GM19395 (cell line): ENCODE measurements at regions not wholly inside any gene's neighbourhood (a gene's known extent, or its start where the extent isn't known, plus 50 kb on each side); places are given as distances from the start of the nearest gene placed in this dataset.
"Not testable (repeated sequence)": the region's sequence is repeated elsewhere in the genome, so short reads cannot be mapped to it uniquely, and the experiment has no call there.

Experiments used
- ATAC-seq: cut with Tn5 transposase; IDR thresholded peaks from one replicate; pipeline ENCODE4 v1.9.1; 2021; ENCODE audit warnings: mild to moderate bottlenecking, moderate library complexity; ENCODE audit not compliant: unreplicated experiment

GRCh38 chr2:236979664-236980063 lies 106.0 kb upstream of the COPS8 start:
- no peak for ATAC-seq

- ATAC-seq: no peak
Observed at GRCh38 chr2:236980961-236981360, 104.7 kb upstream of the COPS8 start.

DNA sequence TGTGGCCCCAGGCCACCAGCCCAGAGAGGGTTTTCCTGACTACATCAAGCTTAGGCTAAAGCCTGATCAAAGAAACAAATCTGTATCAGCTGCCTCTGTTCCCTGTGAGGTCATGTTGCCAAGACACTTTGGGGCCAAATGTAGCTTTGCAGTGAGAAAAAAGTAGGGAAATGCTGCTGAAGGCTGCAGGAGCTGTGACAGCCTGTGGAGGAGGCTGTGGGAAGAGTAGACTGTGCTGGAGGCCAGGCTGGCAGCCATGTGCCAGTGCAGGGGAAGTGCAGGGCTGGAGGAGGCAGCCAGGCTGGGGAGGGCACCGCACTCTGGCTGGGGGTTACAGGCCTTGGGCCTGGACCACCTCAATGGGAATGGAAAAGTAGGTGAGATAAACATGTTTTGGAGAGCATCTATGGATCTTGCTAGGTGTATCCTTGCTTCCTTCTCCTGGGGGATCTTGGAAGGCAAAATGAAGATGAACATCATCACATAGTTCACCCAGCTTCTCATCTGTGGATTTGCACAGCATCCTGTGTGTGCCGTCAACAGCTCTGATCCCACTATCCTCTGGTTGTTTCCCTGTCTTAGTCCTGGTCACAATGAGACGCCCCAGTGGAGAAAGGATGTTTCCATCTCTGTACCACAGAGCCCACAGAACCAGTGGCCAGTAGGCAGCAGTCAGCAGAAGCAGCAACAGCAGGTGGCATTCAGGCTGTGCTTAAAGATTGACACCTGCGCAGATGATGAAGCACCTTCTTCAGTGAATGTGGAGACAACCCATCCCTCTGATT lies 103.8 kb upstream of the COPS8 start:
- no peak for ATAC-seq

- no peak for ATAC-seq
Observed at GRCh38 chr2:236982693-236983455, 102.8 kb upstream of the COPS8 start.

DNA sequence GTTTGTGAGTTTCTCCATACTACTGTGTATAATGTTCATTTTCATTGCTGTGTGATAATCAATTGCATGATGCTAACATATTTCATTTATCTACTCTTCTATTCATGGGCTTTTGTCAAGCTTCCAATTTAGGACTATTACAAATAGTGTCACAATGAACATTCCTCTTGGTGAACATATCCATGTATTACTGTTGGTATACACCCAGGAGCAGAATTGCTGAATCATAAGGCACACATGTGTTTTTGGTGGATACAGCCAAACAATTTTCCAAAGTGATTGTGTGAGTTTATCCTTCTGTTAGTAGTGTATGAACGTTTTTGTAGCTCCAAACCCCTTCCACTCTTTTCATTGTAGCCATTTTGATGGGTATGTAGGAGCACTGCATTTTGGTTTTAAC lies 101.6 kb upstream of the COPS8 start:
- no peak for ATAC-seq

DNA sequence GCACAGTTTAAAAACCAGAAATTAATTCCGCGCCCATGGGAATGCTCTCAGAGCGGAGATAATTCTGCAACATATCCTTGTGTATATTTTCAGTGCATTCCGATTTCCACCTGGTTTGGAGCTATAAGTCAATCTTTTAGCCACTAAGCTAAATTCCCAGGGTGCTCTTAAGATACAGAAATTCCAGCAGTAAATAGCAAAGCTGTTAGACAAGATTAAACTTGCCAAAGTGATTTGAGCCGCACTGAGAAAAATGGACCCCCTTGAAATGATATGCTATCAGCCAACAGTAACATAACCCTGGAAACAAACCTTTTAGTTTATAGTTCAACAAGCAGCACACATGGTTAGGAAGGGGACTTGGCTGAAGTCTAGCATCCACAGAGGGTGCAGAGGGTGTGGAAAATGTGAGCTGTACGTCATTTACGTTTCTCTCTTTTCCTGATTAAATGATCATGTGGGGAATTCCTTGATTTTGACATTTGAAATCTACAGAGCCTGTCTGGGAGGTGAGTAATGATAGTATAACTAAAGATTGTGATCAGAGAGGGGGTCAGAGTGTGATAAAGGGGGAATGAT lies 99.8 kb upstream of the COPS8 start:
- ATAC-seq: no peak

GRCh38 chr2:236986524-236987330 lies 99.0 kb upstream of the COPS8 start:
- ATAC-seq: no peak

GRCh38 chr2:236988216-236988615 lies 97.5 kb upstream of the COPS8 start:
- ATAC-seq: no peak

GRCh38 chr2:236988690-236989624 lies 96.7 kb upstream of the COPS8 start:
- ATAC-seq: no peak

DNA sequence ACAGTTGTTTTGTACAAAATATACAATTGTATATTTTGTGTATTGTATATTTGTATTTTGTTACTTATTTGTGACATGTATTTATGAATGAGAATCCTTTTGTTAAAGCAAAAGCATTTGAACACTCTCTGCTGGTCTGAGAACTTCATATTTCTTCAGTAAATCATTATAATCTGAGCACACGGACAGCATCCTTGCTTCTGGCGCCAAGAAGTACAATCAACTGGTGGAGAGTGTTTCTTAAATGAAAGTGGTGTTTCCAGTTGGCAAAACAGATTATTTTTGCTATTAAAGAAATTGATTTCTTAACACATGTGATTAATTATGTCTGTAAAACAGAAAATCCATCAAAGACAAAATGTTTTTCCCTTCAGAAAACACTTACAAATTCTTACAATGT lies 95.1 kb upstream of the COPS8 start:
- no peak for ATAC-seq

DNA sequence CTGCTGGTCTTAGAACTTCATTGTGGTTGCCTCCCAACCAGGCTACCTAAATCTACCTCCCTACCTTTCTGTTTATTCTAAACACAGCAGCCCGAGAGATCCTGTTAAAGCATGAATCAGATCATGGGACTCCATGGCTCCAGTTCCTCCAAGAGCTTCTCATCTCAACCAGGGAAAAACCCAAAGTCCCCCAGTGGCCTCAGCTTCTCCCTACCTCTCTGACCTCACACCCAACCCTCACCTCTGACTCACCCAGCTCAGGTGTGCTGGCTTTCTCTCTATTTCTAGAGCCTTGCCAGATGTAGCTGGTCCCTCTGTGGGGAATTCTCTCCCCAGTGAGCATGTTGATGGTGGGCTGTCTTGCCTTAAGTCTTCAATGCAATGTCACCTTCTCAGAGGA lies 93.8 kb upstream of the COPS8 start:
- no peak for ATAC-seq

GRCh38 chr2:236993286-236993685 lies 92.4 kb upstream of the COPS8 start:
- ATAC-seq: no peak

DNA sequence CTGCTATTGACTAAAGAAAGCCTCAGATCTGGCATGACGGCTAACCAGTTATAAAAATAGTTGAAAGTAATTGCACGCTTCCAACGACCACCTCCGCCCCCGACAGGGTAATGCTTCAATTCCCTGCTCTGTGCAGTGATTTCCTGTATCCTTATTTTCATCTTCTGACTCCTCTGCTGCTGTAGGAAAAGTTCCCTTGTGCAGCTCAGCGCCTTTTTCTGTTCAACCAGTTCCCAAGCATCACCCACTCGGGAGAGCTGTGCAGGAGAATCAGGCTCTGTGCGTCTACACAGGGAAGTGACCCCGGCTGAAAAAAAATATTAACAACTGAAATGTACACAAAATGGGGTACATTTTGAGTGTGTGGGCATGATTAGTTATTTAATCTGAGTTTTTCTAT lies 91.3 kb upstream of the COPS8 start:
- no peak for ATAC-seq

- no peak for ATAC-seq
Observed at GRCh38 chr2:236997069-236997715, 88.5 kb upstream of the COPS8 start.

- ATAC-seq: no peak
Observed at GRCh38 chr2:236998236-236998635, 87.5 kb upstream of the COPS8 start.

DNA sequence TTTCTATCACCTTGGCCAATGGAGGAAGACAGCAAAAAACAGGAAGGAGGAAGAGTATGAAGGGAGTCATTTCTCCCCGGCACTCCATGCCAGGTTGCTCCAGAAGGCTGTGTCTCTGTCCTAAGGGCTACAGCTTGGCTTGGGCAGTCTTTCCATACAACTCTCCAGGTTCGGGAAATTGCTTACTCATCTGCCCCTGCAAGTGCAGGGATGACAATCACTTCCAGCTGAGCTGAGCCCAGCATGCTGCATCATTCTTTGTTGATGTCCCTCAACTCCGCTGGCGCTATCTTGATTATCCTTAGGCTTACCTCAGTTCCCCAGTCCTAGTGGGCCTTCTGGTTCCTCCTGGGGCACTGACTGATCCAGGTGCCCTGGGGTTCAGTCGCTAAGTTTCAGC lies 86.9 kb upstream of the COPS8 start:
- no peak for ATAC-seq

- ATAC-seq: no peak
Observed at GRCh38 chr2:237000481-237000880, 85.2 kb upstream of the COPS8 start.

DNA sequence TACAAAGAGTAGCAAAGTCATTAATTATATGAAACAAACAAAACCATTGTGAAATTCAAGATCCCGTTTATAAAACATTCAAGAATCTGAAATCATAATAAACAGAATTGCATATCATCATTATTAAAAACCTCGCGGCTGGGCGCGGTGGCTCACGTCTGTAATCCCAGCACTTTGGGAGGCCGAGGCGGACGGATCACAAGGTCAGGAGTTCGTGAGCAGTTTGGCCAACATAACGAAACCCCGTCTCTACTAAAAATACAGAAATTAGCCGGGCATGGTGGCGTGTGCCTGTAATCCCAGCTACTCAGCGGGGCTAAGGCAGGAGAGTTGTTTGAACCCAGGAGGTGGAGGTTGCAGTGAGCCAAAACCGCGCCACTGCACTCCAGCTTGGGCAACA lies 80.3 kb upstream of the COPS8 start:
- ATAC-seq: not testable (repeated sequence)

DNA sequence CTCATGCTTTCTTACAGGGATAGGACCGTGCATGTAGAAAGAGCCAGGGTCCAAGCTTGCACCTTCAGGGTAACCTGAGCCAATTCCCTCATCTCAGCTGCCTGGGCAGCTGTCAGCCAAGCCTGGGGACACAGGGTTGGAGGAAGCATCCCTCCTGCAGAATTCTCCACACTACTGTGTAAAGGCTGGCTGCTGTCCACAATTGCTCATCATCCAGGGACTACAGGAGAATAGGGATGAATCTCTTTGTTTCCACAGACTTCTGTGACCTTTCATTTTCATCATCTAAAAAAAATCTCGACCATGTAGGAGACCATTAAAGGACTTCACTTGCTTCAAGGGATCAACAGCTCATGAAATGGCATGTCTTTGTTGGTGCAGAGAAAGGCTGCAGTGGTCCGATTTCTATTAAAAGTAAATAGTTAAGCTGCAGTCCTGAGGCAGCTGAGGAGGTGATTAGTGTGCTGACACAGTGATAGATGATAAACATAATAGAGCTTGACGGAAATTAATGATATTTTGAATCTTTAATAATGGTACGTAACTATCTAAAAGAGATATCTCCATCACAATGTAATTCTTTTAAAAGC lies 74.4 kb upstream of the COPS8 start:
- no peak for ATAC-seq
